ENCODE measurements at regions not wholly inside any gene's neighbourhood (a gene's known extent, or its start where the extent isn't known, plus 50 kb on each side); places are given as distances from the start of the nearest gene placed in this dataset.

- Histone ChIP-seq H3K79me2 (ENCODE audit: insufficient read depth, low read length) (no peaks in the 10 kb centered on the region), H3K4me3 (ENCODE audit: insufficient read depth, low read length) (no peak overlapping the region), H2AFZ (ENCODE audit: low read length) (no peak overlapping the region), H3K27ac (ENCODE audit: low read depth, low read length) (no peak overlapping the region), H3K4me1 (ENCODE audit: insufficient read depth, low read length) (no peaks in the 10 kb centered on the region), H3K9me3 (ENCODE audit: low read depth, low read length) (no peaks in the 10 kb centered on the region), H3K4me2 (ENCODE audit: insufficient read depth, low read length) (no peak overlapping the region), H4K20me1 (ENCODE audit: insufficient read depth, low read length) (no peaks in the 10 kb centered on the region), H3K36me3 (ENCODE audit: insufficient read depth, low read length) (no peaks in the 10 kb centered on the region), H3K27me3 (ENCODE audit: insufficient read depth, low read length) (no peaks in the 10 kb centered on the region)
- DNase-seq (ENCODE audit: insufficient read length, low spot score, missing footprints): no peak
- TF ChIP-seq CTCF (IDR thresholded peaks at IDR 0.05; ENCODE audit: extremely low read depth, low read depth, low read length): no peak
These were observed 370.8 kb downstream of the ZNF536 start for GRCh38 chr19:30743011-30743410.

DNA sequence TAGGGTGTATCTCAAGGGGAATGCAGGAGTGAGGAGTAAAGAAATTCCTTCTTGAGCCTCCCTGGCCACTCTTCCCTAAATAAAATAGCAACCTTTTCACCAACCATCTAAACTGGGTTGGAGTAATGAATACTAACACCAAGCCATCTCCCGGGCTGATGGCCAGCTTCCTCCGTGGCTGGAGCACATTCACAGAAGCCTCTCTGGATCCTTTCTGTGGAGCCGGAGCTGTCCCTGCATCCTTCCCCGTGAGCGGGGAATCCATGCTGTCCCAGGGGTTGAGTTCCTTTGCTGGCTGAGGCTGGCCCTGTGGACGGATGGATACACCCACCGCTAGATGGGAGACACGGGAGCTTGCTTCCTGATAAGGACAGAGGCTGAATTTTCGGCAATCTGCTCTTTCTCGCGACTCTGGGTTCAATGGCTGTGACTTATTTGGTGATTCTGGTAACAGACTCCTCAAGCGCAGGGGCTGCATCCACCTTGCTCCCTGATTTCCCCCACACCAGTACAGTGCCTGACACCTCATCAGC, 370.3 kb downstream of the ZNF536 start:
- Histone ChIP-seq H3K79me2 (ENCODE audit: insufficient read depth, low read length) (no peaks in the 10 kb centered on the region), H2AFZ (ENCODE audit: low read length) (no peak overlapping the region), H3K4me3 (ENCODE audit: insufficient read depth, low read length) (no peak overlapping the region), H3K4me2 (ENCODE audit: insufficient read depth, low read length) (no peak overlapping the region), H3K27ac (ENCODE audit: low read depth, low read length) (no peak overlapping the region), H3K9me3 (ENCODE audit: low read depth, low read length) (no peaks in the 10 kb centered on the region), H3K27me3 (ENCODE audit: insufficient read depth, low read length) (no peaks in the 10 kb centered on the region), H4K20me1 (ENCODE audit: insufficient read depth, low read length) (no peaks in the 10 kb centered on the region), H3K36me3 (ENCODE audit: insufficient read depth, low read length) (no peaks in the 10 kb centered on the region), H3K4me1 (ENCODE audit: insufficient read depth, low read length) (no peaks in the 10 kb centered on the region)
- no peak for TF ChIP-seq CTCF (IDR thresholded peaks at IDR 0.05; ENCODE audit: extremely low read depth, low read depth, low read length)
- no peak for DNase-seq (ENCODE audit: insufficient read length, low spot score, missing footprints)

DNA sequence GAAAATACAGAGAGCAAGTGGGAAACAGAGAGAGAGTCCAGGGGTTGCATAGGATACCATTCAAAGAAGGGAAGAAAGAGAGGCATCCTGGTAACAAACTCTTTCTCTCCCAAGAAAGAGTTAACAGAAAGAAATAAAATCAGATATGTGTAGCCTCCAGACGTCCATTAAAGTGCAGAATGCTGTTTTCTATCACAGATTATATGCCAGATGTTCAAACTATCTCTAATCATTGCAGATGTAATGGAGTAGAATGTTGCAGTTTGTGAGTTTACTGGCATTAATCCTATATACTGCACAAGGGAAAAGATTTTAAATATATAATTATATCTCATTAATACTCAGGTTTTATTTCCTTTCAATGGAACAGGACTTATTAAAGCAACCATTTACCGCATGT, 369.4 kb downstream of the ZNF536 start:
- no peaks in the 10 kb centered on the region for H3K36me3 ChIP-seq (ENCODE audit: insufficient read depth, low read length)
- no peak overlapping the region for H3K27ac ChIP-seq (ENCODE audit: low read depth, low read length)
- H2AFZ ChIP-seq (ENCODE audit: low read length): no peak overlapping the region
- no peak overlapping the region for H3K4me2 ChIP-seq (ENCODE audit: insufficient read depth, low read length)
- H3K9me3 ChIP-seq (ENCODE audit: low read depth, low read length): no peaks in the 10 kb centered on the region
- TF ChIP-seq CTCF (IDR thresholded peaks at IDR 0.05; ENCODE audit: extremely low read depth, low read depth, low read length): no peak
- H3K4me3 ChIP-seq (ENCODE audit: insufficient read depth, low read length): no peak overlapping the region
- no peaks in the 10 kb centered on the region for H3K79me2 ChIP-seq (ENCODE audit: insufficient read depth, low read length)
- DNase-seq (ENCODE audit: insufficient read length, low spot score, missing footprints): no peak
- no peaks in the 10 kb centered on the region for H4K20me1 ChIP-seq (ENCODE audit: insufficient read depth, low read length)
- no peaks in the 10 kb centered on the region for H3K27me3 ChIP-seq (ENCODE audit: insufficient read depth, low read length)
- H3K4me1 ChIP-seq (ENCODE audit: insufficient read depth, low read length): no peaks in the 10 kb centered on the region

DNA sequence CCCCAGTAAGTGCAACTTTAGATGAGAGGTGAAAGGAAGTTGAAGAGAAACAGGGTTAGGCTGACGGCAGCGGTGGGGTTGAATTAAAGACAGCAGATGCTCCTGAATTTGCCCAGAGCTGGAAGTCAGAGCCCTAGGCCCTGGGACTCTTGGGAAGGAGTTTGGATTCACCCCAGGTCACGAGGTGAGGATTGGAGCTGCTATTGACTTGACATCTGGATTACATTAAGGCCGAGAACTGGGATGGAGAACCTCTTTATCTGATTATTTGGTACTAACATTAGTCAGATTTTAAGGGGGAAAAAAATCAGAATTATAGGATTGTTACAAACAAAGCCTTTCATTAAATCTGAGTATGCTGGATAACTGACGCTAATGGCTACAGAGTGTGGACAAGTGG, 367.2 kb downstream of the ZNF536 start:
- no peak for DNase-seq (ENCODE audit: insufficient read length, low spot score, missing footprints)
- no peak for TF ChIP-seq CTCF (IDR thresholded peaks at IDR 0.05; ENCODE audit: extremely low read depth, low read depth, low read length)
- H3K4me3 ChIP-seq (ENCODE audit: insufficient read depth, low read length): no peak overlapping the region
- no peaks in the 10 kb centered on the region for H4K20me1 ChIP-seq (ENCODE audit: insufficient read depth, low read length)
- no peak overlapping the region for H2AFZ ChIP-seq (ENCODE audit: low read length)
- no peaks in the 10 kb centered on the region for H3K27me3 ChIP-seq (ENCODE audit: insufficient read depth, low read length)
- H3K36me3 ChIP-seq (ENCODE audit: insufficient read depth, low read length): no peaks in the 10 kb centered on the region
- H3K27ac ChIP-seq (ENCODE audit: low read depth, low read length): no peak overlapping the region
- no peaks in the 10 kb centered on the region for H3K79me2 ChIP-seq (ENCODE audit: insufficient read depth, low read length)
- no peaks in the 10 kb centered on the region for H3K9me3 ChIP-seq (ENCODE audit: low read depth, low read length)
- H3K4me2 ChIP-seq (ENCODE audit: insufficient read depth, low read length): no peak overlapping the region
- H3K4me1 ChIP-seq (ENCODE audit: insufficient read depth, low read length): no peaks in the 10 kb centered on the region
